ENCODE measurements at regions not wholly inside any gene's neighbourhood (a gene's known extent, or its start where the extent isn't known, plus 50 kb on each side); places are given as distances from the start of the nearest gene placed in this dataset.

- POLR2A ChIA-PET = no interaction called here
- Mint-ChIP-seq H3K9me3 (ENCODE audit: unreplicated experiment) (peaks cover 28% of the 10 kb centered on the region), H3K4me3 (ENCODE audit: unreplicated experiment) (no peak overlapping the region), H3K36me3 (ENCODE audit: insufficient read depth, unreplicated experiment) (no peaks in the 10 kb centered on the region), H3K4me1 (ENCODE audit: low read depth, unreplicated experiment) (no peaks in the 10 kb centered on the region), H3K27me3 (ENCODE audit: insufficient read depth, unreplicated experiment) (peaks cover 8% of the 10 kb centered on the region), H3K27ac (ENCODE audit: unreplicated experiment) (no peak overlapping the region)
- TF ChIP-seq, protein P1, sequence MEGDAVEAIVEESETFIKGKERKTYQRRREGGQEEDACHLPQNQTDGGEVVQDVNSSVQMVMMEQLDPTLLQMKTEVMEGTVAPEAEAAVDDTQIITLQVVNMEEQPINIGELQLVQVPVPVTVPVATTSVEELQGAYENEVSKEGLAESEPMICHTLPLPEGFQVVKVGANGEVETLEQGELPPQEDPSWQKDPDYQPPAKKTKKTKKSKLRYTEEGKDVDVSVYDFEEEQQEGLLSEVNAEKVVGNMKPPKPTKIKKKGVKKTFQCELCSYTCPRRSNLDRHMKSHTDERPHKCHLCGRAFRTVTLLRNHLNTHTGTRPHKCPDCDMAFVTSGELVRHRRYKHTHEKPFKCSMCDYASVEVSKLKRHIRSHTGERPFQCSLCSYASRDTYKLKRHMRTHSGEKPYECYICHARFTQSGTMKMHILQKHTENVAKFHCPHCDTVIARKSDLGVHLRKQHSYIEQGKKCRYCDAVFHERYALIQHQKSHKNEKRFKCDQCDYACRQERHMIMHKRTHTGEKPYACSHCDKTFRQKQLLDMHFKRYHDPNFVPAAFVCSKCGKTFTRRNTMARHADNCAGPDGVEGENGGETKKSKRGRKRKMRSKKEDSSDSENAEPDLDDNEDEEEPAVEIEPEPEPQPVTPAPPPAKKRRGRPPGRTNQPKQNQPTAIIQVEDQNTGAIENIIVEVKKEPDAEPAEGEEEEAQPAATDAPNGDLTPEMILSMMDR (IDR thresholded peaks at IDR 0.05; ENCODE audit: insufficient read depth in 1 of 2, low read depth in 1 of 2, low read length in 1 of 2, severe bottlenecking in 1 of 2, unreplicated experiment in 1 of 2) = no peak
- no peak overlapping the region for H3K4me3 ChIP-seq (ENCODE audit: low read depth, low read length)
- no peaks in the 10 kb centered on the region for H3K4me1 ChIP-seq
- CTCF ChIA-PET = no interaction called here
- intact Hi-C loops (cut with micrococcal nuclease; ENCODE audit: unreplicated experiment) = no loop called here
- no TSS peak for BruUV-seq (replicated peaks)
- peaks cover 8% of the 10 kb centered on the region for H3K9me3 ChIP-seq
- DNase-seq = no peak
- H3K27me3 ChIP-seq (replicated peaks; ENCODE audit: control insufficient read depth, insufficient read depth, low read length) = no peaks in the 10 kb centered on the region
- H3K36me3 ChIP-seq (ENCODE audit: control insufficient read depth, insufficient read depth, low read length) = no peaks in the 10 kb centered on the region
Observed at GRCh38 chr10:125368146-125368545, 207.8 kb upstream of the CTBP2 start.

DNA sequence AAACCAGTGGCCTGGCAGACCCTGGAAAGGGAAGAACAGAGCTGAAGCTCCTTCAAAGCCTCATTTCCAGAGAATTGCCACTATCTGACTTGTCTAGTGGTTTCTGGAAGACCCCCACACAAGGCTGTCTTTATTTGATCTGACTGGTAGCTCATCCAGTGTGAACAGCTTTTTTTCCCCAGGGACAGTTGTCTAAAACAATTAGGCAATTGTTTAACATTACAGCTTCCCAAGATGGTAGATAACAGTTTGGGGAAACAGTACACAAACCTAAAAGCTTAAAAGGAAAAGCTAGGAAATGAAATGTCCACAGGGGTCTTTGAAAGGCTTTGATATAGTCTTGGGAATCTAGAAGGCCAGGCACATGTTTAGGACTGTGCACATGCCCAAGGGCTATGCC lies 203.4 kb upstream of the CTBP2 start:
- Mint-ChIP-seq H3K27me3 (ENCODE audit: insufficient read depth, unreplicated experiment) (peaks cover 8% of the 10 kb centered on the region), H3K4me1 (ENCODE audit: low read depth, unreplicated experiment) (no peaks in the 10 kb centered on the region), H3K27ac (ENCODE audit: unreplicated experiment) (no peak overlapping the region), H3K4me3 (ENCODE audit: unreplicated experiment) (no peak overlapping the region), H3K36me3 (ENCODE audit: insufficient read depth, unreplicated experiment) (no peaks in the 10 kb centered on the region), H3K9me3 (ENCODE audit: unreplicated experiment) (peaks cover 39% of the 10 kb centered on the region)
- Histone ChIP-seq H3K36me3 (ENCODE audit: control insufficient read depth, insufficient read depth, low read length) (no peaks in the 10 kb centered on the region), H3K27me3 (replicated peaks; ENCODE audit: control insufficient read depth, insufficient read depth, low read length) (no peaks in the 10 kb centered on the region; the same call in 1 of the 2 replicates), H3K4me3 (ENCODE audit: low read depth, low read length) (no peak overlapping the region), H3K4me1 (no peaks in the 10 kb centered on the region), H3K9me3 (peaks cover 8% of the 10 kb centered on the region)
- ChIA-PET CTCF (no interaction called here), POLR2A (no interaction called here)
- TF ChIP-seq, protein P1 (IDR thresholded peaks at IDR 0.05; ENCODE audit: insufficient read depth in 1 of 2, low read depth in 1 of 2, low read length in 1 of 2, severe bottlenecking in 1 of 2, unreplicated experiment in 1 of 2) = no peak
- intact Hi-C loops (cut with micrococcal nuclease; ENCODE audit: unreplicated experiment) = no loop called here
- no TSS peak for BruUV-seq (replicated peaks)
- no peak for DNase-seq

DNA sequence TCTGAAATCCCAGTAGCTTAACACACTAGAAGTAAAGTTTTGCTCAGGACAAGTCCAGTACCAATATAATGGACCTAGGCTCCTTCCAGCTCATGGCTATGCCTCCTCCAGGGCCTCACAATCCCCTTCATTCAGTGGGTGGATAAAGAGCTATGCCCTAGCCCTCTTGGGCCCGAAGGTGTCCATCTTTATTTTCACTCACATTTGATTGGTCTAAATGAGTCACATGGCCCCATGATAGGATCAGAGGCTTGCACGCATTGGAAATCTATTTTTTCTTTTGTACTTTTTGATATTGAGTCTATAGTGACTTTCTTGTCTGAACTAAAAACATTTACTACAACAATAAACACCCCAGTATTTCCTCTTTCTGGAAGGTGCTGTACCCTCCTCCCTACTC lies 202.6 kb upstream of the CTBP2 start:
- Histone ChIP-seq H3K9me3 (peaks cover 8% of the 10 kb centered on the region), H3K4me1 (no peaks in the 10 kb centered on the region), H3K4me3 (ENCODE audit: low read depth, low read length) (no peak overlapping the region), H3K27me3 (replicated peaks; ENCODE audit: control insufficient read depth, insufficient read depth, low read length) (no peaks in the 10 kb centered on the region; the same call in 1 of the 2 replicates), H3K36me3 (ENCODE audit: control insufficient read depth, insufficient read depth, low read length) (no peaks in the 10 kb centered on the region)
- Mint-ChIP-seq H3K36me3 (ENCODE audit: insufficient read depth, unreplicated experiment) (no peaks in the 10 kb centered on the region), H3K9me3 (ENCODE audit: unreplicated experiment) (peaks cover 42% of the 10 kb centered on the region), H3K27me3 (ENCODE audit: insufficient read depth, unreplicated experiment) (peaks cover 8% of the 10 kb centered on the region), H3K4me1 (ENCODE audit: low read depth, unreplicated experiment) (no peaks in the 10 kb centered on the region), H3K27ac (ENCODE audit: unreplicated experiment) (no peak overlapping the region), H3K4me3 (ENCODE audit: unreplicated experiment) (no peak overlapping the region)
- no peak for DNase-seq
- BruUV-seq (replicated peaks) = no TSS peak
- CTCF ChIA-PET = no interaction called here
- POLR2A ChIA-PET = no interaction called here
- intact Hi-C loops (cut with micrococcal nuclease; ENCODE audit: unreplicated experiment) = no loop called here
- TF ChIP-seq, protein P1 (IDR thresholded peaks at IDR 0.05; ENCODE audit: insufficient read depth in 1 of 2, low read depth in 1 of 2, low read length in 1 of 2, severe bottlenecking in 1 of 2, unreplicated experiment in 1 of 2) = no peak
